Aorta (tissue), 5 donors: ENCODE measurements at regions not wholly inside any gene's neighbourhood (a gene's known extent, or its start where the extent isn't known, plus 50 kb on each side); places are given as distances from the start of the nearest gene placed in this dataset.

Experiments
- ATAC-seq: fragments of 200-7000 bp; cut with Tn5 transposase; one replicate; pipeline ENCODE4 v1.9.1; 2022; ENCODE audit warnings: moderate library complexity; ENCODE audit not compliant: low FRiP score
- DNase-seq, 2 donors: peaks; one replicate each; pipeline ENCODE4 v3.0.0-alpha.2; 2020
- H3K27ac ChIP-seq, 2 donors: one replicate each; pipeline ENCODE4 v1.5.1; 2013; ENCODE audit warnings: low read length in 2 of 2, mild to moderate bottlenecking in 2 of 2, moderate library complexity in 2 of 2, control low read depth in 1 of 2, inconsistent platforms in 1 of 2, low read depth in 1 of 2
- H3K27me3 ChIP-seq, 2 donors: one replicate each; pipeline ENCODE4 v1.6.1; 2013; ENCODE audit warnings: control low read depth in 1 of 2, low read length in 1 of 2, mild to moderate bottlenecking in 1 of 2, moderate library complexity in 1 of 2; ENCODE audit not compliant: insufficient read depth in 2 of 2, control insufficient read depth in 1 of 2
- H3K36me3 ChIP-seq, 2 donors: one replicate each; pipeline ENCODE4 v1.6.1; 2013; ENCODE audit warnings: control low read depth in 1 of 2, low read length in 1 of 2, mild to moderate bottlenecking in 1 of 2; ENCODE audit not compliant: insufficient read depth in 2 of 2, control insufficient read depth in 1 of 2
- H3K4me1 ChIP-seq, 2 donors: one replicate each; pipeline ENCODE4 v1.6.1; 2013; ENCODE audit warnings: low read length in 2 of 2, control low read depth in 1 of 2, mild to moderate bottlenecking in 1 of 2, moderate library complexity in 1 of 2; ENCODE audit not compliant: insufficient read depth in 2 of 2, control insufficient read depth in 1 of 2
- H3K4me3 ChIP-seq, 2 donors: one replicate each; pipeline ENCODE4 v1.5.1; 2013; ENCODE audit warnings: low read length in 2 of 2, control low read depth in 1 of 2, mild to moderate bottlenecking in 1 of 2
- H3K9me3 ChIP-seq: one replicate; pipeline ENCODE4 v1.6.1; 2013; ENCODE audit warnings: mild to moderate bottlenecking, low read length; ENCODE audit not compliant: control insufficient read depth
- WGBS, 2 donors: extraction: QIAGEN DNeasy Blood & Tissue Kit; methylation state at CpG; one replicate each; pipeline ENCODE4 v1.1.7; 2013; 5-methylcytosine and 5-hydroxymethylcytosine counted together
- intact Hi-C, 2 donors: fragments of 100-400 bp; cut with DNase I; formaldehyde crosslinking; loops; one replicate each; pipeline versions ENCODE4 v1.14.2 to v1.15.0; 2022
- donor health status: healthy with polysubstance abuse.
- donor health status: Bipolar disorder and iron deficiency.
- donor health status: DM: no; HTN: no; CAD: no.
- donor health status: DM: no; HTN: no; CAD: no.
- donor health status: DM: yes; HTN: yes; CAD: no.

GRCh38 chr5:119930490-119930889 lies 301.1 kb downstream of the FAM170A start:
- no peak overlapping the region for H3K27ac ChIP-seq
- intact Hi-C loops: no loop called here
- no peaks in the 10 kb centered on the region for H3K27me3 ChIP-seq
- ATAC-seq: no peak
- no peaks in the 10 kb centered on the region for H3K4me1 ChIP-seq
- DNase-seq: no peak
- H3K4me3 ChIP-seq: no peak overlapping the region
- H3K36me3 ChIP-seq: no peaks in the 10 kb centered on the region
- 62 to 69% methylated on average over 4 of the region's 4 CpGs for WGBS, 2 donors
- no peaks in the 10 kb centered on the region for H3K9me3 ChIP-seq

DNA sequence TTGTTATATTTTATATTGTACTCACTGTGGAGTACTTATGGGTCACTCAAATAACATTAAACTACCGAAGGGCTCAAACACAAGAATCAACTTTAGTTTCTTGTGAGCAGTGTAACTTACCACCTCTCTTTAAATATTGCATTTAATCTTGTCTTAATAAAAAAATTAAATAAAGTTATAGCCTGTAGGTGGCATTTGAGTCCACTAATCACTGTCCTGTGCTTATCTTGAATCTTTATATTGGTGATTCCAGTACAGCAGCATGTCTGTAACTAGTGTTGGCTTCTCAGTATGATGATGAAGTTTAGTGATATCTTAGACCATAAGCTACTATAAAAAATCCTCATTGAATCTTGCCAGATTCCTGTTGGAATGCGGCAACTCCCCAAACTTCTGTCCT lies 313.8 kb downstream of the FAM170A start:
- intact Hi-C loops: loop anchor here (5.0 to 10.0 kb wide), 2 partner anchors 512 to 514 kb away; no protein-coding TSS in a partner anchor
- WGBS, 2 donors: 90 to 93% methylated on average over 2 of the region's 2 CpGs
- ATAC-seq: no peak

GRCh38 chr5:119945691-119946090 lies 316.3 kb downstream of the FAM170A start:
- H3K4me3 ChIP-seq: no peak overlapping the region
- H3K27me3 ChIP-seq: no peaks in the 10 kb centered on the region
- H3K4me1 ChIP-seq: no peaks in the 10 kb centered on the region
- H3K9me3 ChIP-seq: no peaks in the 10 kb centered on the region
- H3K27ac ChIP-seq: no peak overlapping the region
- H3K36me3 ChIP-seq: no peaks in the 10 kb centered on the region
- ATAC-seq (no peak), DNase-seq (no peak)
- intact Hi-C loops: loop anchor here in 1 of 2 donors (10.0 kb wide), 1 partner anchor 509 kb away; no protein-coding TSS in a partner anchor

More for the DNA sequence above, 313.8 kb downstream of the FAM170A start:
- no peaks in the 10 kb centered on the region for H3K36me3 ChIP-seq
- H3K27ac ChIP-seq: no peak overlapping the region
- no peak for DNase-seq
- no peaks in the 10 kb centered on the region for H3K4me1 ChIP-seq
- H3K9me3 ChIP-seq: no peaks in the 10 kb centered on the region
- no peak overlapping the region for H3K4me3 ChIP-seq
- no peaks in the 10 kb centered on the region for H3K27me3 ChIP-seq

DNA sequence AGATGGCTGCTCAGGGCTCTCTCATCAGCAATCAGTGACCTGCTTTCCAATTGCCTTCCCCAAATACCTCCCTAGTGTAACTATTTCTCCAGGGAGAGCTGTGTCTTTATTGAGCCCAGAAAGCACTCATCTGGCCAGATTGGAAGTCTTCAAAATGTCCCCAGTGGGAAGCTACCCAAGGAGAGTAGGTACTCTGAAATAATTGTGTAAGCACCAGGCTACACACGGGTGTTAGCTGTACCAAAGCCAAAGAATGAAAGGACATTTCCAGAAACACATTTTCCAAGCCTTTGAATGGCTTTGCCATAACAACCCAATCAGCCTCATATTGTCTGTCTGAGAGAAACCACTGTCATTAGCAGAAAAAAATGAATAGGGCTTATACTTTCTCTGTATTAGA lies 318.8 kb downstream of the FAM170A start:
- intact Hi-C loops: loop anchor here in 1 of 2 donors (10.0 kb wide), 1 partner anchor 507 kb away; no protein-coding TSS in a partner anchor
- H3K27me3 ChIP-seq: no peaks in the 10 kb centered on the region
- H3K36me3 ChIP-seq: no peaks in the 10 kb centered on the region
- ATAC-seq (no peak), DNase-seq (no peak)
- no peak overlapping the region for H3K27ac ChIP-seq
- H3K4me1 ChIP-seq: no peaks in the 10 kb centered on the region
- H3K4me3 ChIP-seq: no peak overlapping the region
- 84 to 87% methylated on average over 1 of the region's 1 CpG for WGBS, 2 donors
- H3K9me3 ChIP-seq: no peaks in the 10 kb centered on the region

DNA sequence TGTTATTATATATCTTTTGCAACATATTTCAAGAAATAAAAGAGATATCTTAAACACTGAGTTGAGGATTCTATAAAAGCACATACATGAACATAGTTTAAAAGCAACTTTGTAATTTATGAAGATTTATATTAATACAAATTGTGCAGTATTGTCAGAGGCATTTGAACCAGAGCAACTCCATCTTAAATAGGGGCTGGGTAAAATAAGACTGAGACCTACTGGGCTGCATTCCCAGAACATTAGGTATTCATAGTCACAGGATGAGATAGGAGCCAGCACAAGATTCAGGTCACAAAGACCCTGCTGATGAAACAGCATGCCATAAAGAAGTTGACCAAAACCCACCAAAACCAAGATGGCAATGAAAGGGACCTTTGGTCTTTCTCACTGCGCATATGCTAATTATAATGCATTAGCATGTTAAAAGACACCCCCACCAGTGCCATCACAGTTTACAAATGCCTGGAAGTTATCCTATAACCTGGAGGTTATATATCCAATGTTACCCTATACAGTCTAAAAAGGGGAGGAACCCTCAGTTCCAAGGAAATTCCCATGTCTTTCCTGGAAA lies 320.2 kb downstream of the FAM170A start:
- intact Hi-C loops: loop anchor here in 1 of 2 donors (10.0 kb wide), 1 partner anchor 505 kb away; no protein-coding TSS in a partner anchor
- Histone ChIP-seq H3K27ac (no peak overlapping the region), H3K9me3 (no peaks in the 10 kb centered on the region), H3K4me1 (no peaks in the 10 kb centered on the region), H3K4me3 (no peak overlapping the region), H3K27me3 (no peaks in the 10 kb centered on the region), H3K36me3 (no peaks in the 10 kb centered on the region)
- 95 to 100% methylated on average over 1 of the region's 1 CpG for WGBS, 2 donors
- ATAC-seq (no peak), DNase-seq (no peak)

DNA sequence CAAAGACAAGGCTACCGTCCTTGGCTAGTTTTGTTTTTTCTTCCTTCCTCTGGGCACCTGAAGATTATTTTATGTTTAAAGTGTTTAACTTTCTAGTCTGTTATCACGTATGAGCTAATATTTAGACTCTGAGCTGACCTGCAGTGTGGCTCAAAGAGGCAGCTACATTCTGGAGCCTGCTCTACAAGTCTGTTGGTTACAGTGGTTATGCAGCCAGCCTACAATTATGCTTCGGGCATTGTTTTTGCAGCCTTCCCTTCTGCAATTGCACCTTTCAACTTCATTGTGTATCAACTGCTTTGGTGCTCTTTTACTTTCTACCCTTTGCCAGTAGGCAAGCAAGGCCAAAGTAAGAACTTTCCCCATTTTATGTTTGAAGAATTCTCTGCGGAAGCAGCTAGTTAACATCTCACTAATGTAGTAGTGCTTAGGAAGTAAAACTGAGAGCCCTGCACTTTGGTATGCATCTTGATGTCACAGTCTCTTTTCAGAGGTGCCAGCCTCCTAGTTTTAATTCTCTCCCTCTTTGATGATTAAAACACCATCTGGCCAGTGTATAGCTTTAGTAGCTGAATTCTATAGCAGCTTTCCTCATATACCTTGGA lies 322.1 kb downstream of the FAM170A start:
- intact Hi-C loops: no loop called here
- Histone ChIP-seq H3K36me3 (no peaks in the 10 kb centered on the region), H3K9me3 (no peaks in the 10 kb centered on the region), H3K4me1 (no peaks in the 10 kb centered on the region), H3K27me3 (no peaks in the 10 kb centered on the region), H3K4me3 (no peak overlapping the region), H3K27ac (no peak overlapping the region)
- ATAC-seq: no peak
- WGBS, 2 donors: 35 to 42% methylated on average over 4 of the region's 4 CpGs
- no peak for DNase-seq

GRCh38 chr5:119953474-119953873 lies 324.1 kb downstream of the FAM170A start:
- no peak overlapping the region for H3K27ac ChIP-seq
- H3K4me1 ChIP-seq: no peaks in the 10 kb centered on the region
- 43 to 98% methylated on average over 1 of the region's 1 CpG for WGBS, 2 donors
- no peak overlapping the region for H3K4me3 ChIP-seq
- no peaks in the 10 kb centered on the region for H3K27me3 ChIP-seq
- no peak for DNase-seq
- no peaks in the 10 kb centered on the region for H3K36me3 ChIP-seq
- intact Hi-C loops: no loop called here
- no peaks in the 10 kb centered on the region for H3K9me3 ChIP-seq
- ATAC-seq: no peak

DNA sequence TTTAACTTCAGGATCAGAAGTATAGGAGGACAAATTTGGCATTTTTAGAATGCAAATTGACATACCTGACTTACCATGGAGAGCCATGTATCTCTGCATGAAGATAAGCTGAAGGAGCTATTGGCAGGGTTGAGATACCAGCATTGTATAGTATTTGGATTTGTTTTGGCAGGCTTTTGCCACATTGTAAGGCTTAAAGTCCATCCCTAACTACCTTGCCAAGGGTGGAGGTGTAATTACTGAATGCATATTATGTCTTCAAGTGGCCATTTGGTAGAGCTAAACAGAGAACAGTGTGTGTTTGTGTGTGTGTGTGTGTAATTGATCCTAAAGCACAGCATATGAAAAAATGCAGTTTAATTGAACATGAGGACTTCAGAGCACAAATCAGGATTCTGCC lies 324.7 kb downstream of the FAM170A start:
- no peaks in the 10 kb centered on the region for H3K9me3 ChIP-seq
- ATAC-seq (no peak), DNase-seq (no peak)
- H3K27ac ChIP-seq: no peak overlapping the region
- intact Hi-C loops: no loop called here
- no peaks in the 10 kb centered on the region for H3K27me3 ChIP-seq
- no peak overlapping the region for H3K4me3 ChIP-seq
- H3K36me3 ChIP-seq: no peaks in the 10 kb centered on the region
- H3K4me1 ChIP-seq: no peaks in the 10 kb centered on the region

DNA sequence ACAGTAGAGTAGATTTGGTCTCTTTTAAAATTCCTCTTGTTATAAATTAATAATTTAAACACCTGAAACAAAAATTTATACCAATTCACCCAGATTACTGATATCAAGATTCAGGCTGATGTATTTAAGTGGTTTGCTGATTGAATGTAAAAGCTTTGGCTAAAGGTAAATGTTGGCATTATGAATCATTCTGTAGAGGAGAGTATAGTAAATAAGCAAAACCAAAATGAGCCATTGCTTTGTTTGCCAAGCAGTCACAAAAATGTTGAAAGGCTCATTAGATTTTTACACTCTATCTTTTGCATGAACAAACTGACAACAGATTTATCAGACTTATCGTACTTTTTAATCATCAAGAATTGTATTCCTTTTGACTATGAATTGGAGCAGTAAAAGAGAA lies 332.6 kb downstream of the FAM170A start:
- no peaks in the 10 kb centered on the region for H3K9me3 ChIP-seq
- ATAC-seq (no peak), DNase-seq (no peak)
- no peak overlapping the region for H3K27ac ChIP-seq
- no peaks in the 10 kb centered on the region for H3K27me3 ChIP-seq
- no peaks in the 10 kb centered on the region for H3K36me3 ChIP-seq
- H3K4me1 ChIP-seq: no peaks in the 10 kb centered on the region
- WGBS, 2 donors: 50 to 66% methylated on average over 1 of the region's 1 CpG
- intact Hi-C loops: no loop called here
- H3K4me3 ChIP-seq: no peak overlapping the region
